ENCODE measurements at regions not wholly inside any gene's neighbourhood (a gene's known extent, or its start where the extent isn't known, plus 50 kb on each side); places are given as distances from the start of the nearest gene placed in this dataset.

GRCh38 chr9:97110696-97111095 lies 71.8 kb upstream of the CTSV start:
- TF ChIP-seq CTCF (IDR thresholded peaks at IDR 0.05): no peak
- no peak for TF ChIP-seq EZH2 (IDR thresholded peaks at IDR 0.05)

All from neural progenitor cell (in vitro differentiated cells).